Right atrium auricular region (tissue), 2 donors: ENCODE measurements at regions not wholly inside any gene's neighbourhood (a gene's known extent, or its start where the extent isn't known, plus 50 kb on each side); places are given as distances from the start of the nearest gene placed in this dataset.

Experiments used
- DNase-seq: peaks from one replicate; pipeline ENCODE4 v3.0.0-alpha.2; 2019; ENCODE audit warnings: low spot score
- H3K27ac ChIP-seq, 2 donors: fragments of 200-600 bp; sonication (generic); 1 replicate in 1 of 2; 2 replicates in 1 of 2; pipeline ENCODE4 v1.5.1; 2016 to 2019
- H3K27me3 ChIP-seq, 2 donors: fragments of 200-600 bp; sonication (generic); one replicate each; pipeline versions ENCODE4 v1.5.1 to v1.6.0; 2017 to 2019
- H3K36me3 ChIP-seq: fragments of 200-600 bp; sonication (generic); one replicate; pipeline ENCODE4 v1.5.1; 2016
- H3K4me1 ChIP-seq, 2 donors: fragments of 200-600 bp; sonication (generic); one replicate each; pipeline versions ENCODE4 v1.5.1 to v1.6.0; 2017 to 2019
- H3K4me3 ChIP-seq, 2 donors: fragments of 200-600 bp; sonication (generic); 1 replicate in 1 of 2; 2 replicates in 1 of 2; pipeline ENCODE4 v1.5.1; 2017 to 2019; ENCODE audit warnings: mild to moderate bottlenecking in 1 of 2, moderate library complexity in 1 of 2
- H3K9me3 ChIP-seq, 2 donors: fragments of 200-600 bp; sonication (generic); one replicate each; pipeline ENCODE4 v1.5.1; 2019
- CTCF ChIP-seq, 2 donors: fragments of 200-600 bp; sonication (generic); IDR thresholded peaks; one replicate each; pipeline ENCODE4 v1.5.1; 2019; ENCODE audit warnings: antibody characterized with exemption in 2 of 2

GRCh38 chr12:111185206-111185888 is 183.5 kb downstream of the PHETA1 start:
- Histone ChIP-seq H3K27ac (no peak overlapping the region), H3K36me3 (no peaks in the 10 kb centered on the region), H3K4me3 (no peak overlapping the region), H3K27me3 (no peaks in the 10 kb centered on the region), H3K9me3 (peaks cover 0 to 4% of the 10 kb centered on the region in 2 donors), H3K4me1 (no peaks in the 10 kb centered on the region)
- no peak for TF ChIP-seq CTCF (IDR thresholded peaks at IDR 0.05)
- DNase-seq: no peak

- no peak for TF ChIP-seq CTCF (IDR thresholded peaks at IDR 0.05)
Measured at GRCh38 chr12:111184161-111184560, 184.7 kb downstream of the PHETA1 start.

GRCh38 chr12:111183094-111183493 is 185.8 kb downstream of the PHETA1 start:
- DNase-seq: no peak
- Histone ChIP-seq H3K9me3 (no peaks in the 10 kb centered on the region), H3K36me3 (no peaks in the 10 kb centered on the region), H3K27me3 (no peaks in the 10 kb centered on the region), H3K4me1 (no peaks in the 10 kb centered on the region), H3K4me3 (no peak overlapping the region), H3K27ac (no peak overlapping the region)
- no peak for TF ChIP-seq CTCF (IDR thresholded peaks at IDR 0.05)

More at GRCh38 chr12:111184161-111184560, 184.7 kb downstream of the PHETA1 start:
- H3K4me1 ChIP-seq: no peaks in the 10 kb centered on the region
- H3K27ac ChIP-seq: no peak overlapping the region
- no peaks in the 10 kb centered on the region for H3K9me3 ChIP-seq
- no peaks in the 10 kb centered on the region for H3K36me3 ChIP-seq
- no peak for DNase-seq
- no peaks in the 10 kb centered on the region for H3K27me3 ChIP-seq
- no peak overlapping the region for H3K4me3 ChIP-seq

GRCh38 chr12:111182382-111182781 is 186.5 kb downstream of the PHETA1 start:
- TF ChIP-seq CTCF (IDR thresholded peaks at IDR 0.05): no peak
- no peaks in the 10 kb centered on the region for H3K9me3 ChIP-seq
- DNase-seq: no peak
- H3K4me3 ChIP-seq: no peak overlapping the region
- no peak overlapping the region for H3K27ac ChIP-seq
- H3K36me3 ChIP-seq: no peaks in the 10 kb centered on the region
- H3K27me3 ChIP-seq: no peaks in the 10 kb centered on the region
- no peaks in the 10 kb centered on the region for H3K4me1 ChIP-seq

- H3K36me3 ChIP-seq: no peaks in the 10 kb centered on the region
- no peaks in the 10 kb centered on the region for H3K27me3 ChIP-seq
- TF ChIP-seq CTCF (IDR thresholded peaks at IDR 0.05): no peak
- H3K9me3 ChIP-seq: no peaks in the 10 kb centered on the region
- H3K4me1 ChIP-seq: no peaks in the 10 kb centered on the region
- H3K4me3 ChIP-seq: no peak overlapping the region
- peak; percentile 64 for DNase-seq
- H3K27ac ChIP-seq: no peak overlapping the region
Measured at GRCh38 chr12:111181143-111181726, 187.7 kb downstream of the PHETA1 start.
